GM12892 (cell line): ENCODE measurements at regions not wholly inside any gene's neighbourhood (a gene's known extent, or its start where the extent isn't known, plus 50 kb on each side); places are given as distances from the start of the nearest gene placed in this dataset.
"Not testable (repeated sequence)": the region's sequence is repeated elsewhere in the genome, so short reads cannot be mapped to it uniquely, and the experiment has no call there.

Experiments used
- POLR2A ChIP-seq: IDR thresholded peaks from 2 replicates; pipeline ENCODE4 v1.6.1; 2011; ENCODE audit warnings: low read depth, low read length, control low read depth
- POLR2AphosphoS5 ChIP-seq: IDR thresholded peaks from 2 replicates; pipeline ENCODE4 v1.6.1; 2011; ENCODE audit warnings: low read depth, low read length, control low read depth
- TAF1 ChIP-seq: IDR thresholded peaks from 2 replicates; pipeline ENCODE4 v1.6.1; 2011; ENCODE audit warnings: low read depth, mild to moderate bottlenecking, control low read depth, low read length, borderline replicate concordance

DNA sequence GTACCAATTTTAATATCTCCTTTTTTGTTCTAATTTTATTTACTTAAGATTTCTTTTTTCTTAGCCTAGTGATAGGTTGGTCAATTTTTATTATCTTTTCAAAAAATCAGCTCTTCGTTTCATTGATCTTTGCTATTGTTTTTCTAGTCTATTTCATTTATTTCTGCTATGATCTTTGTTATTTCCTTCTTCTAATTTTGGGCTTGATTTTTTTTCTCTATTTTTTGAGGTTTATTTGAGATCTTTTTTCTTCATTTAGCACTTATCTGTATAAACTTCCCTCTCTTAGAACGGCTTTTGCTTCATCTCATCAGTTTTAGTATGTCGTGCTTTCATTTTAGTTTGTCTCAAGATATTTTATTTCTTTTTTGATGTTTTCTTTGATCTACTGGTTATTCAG lies 456.1 kb downstream of the SPATA31A1 start:
- TF ChIP-seq POLR2A, POLR2AphosphoS5, TAF1: not testable (repeated sequence)
